Caco-2 (cell line): ENCODE measurements at regions not wholly inside any gene's neighbourhood (a gene's known extent, or its start where the extent isn't known, plus 50 kb on each side); places are given as distances from the start of the nearest gene placed in this dataset.

Experiments used
- BruUV-seq: library from RNA; stranded (reverse); fragments of 400-500 nt; replicated peaks from 2 replicates; lab custom pipeline; 2021; lab: Mats Ljungman, UMichigan
- CTCF ChIA-PET: fragments of 300-600 bp; sonication (Branson Sonifier 250); formaldehyde crosslinking; loops from one replicate; lab custom pipeline; 2022; ENCODE audit warnings: antibody characterized with exemption; lab: Charles Lee
- POLR2A ChIA-PET: fragments of 300-600 bp; sonication (Branson Sonifier 250); formaldehyde crosslinking; loops from one replicate; lab custom pipeline; 2022; ENCODE audit warnings: antibody characterized with exemption; lab: Charles Lee
- DNase-seq, 2 experiments: peaks; one replicate each; pipeline versions ENCODE4 v3.0.0 to v3.0.0-alpha.2; 2020 to 2022
- H3K27me3 ChIP-seq: replicated peaks from 2 replicates; pipeline ENCODE4 v1.6.0; 2011; ENCODE audit warnings: low read length; ENCODE audit not compliant: control insufficient read depth, insufficient read depth
- H3K36me3 ChIP-seq: 2 replicates; pipeline ENCODE4 v1.5.1; 2011; ENCODE audit warnings: low read length; ENCODE audit not compliant: control insufficient read depth, insufficient read depth
- H3K4me1 ChIP-seq: fragments of 250-450 bp; sonication (Bioruptor Pico); 2 replicates; pipeline ENCODE4 v1.5.1; 2020; ENCODE audit warnings: mild to moderate bottlenecking
- H3K4me3 ChIP-seq: 2 replicates; pipeline ENCODE4 v1.5.1; 2011; ENCODE audit warnings: low read depth, mild to moderate bottlenecking, control low read depth, low read length
- H3K9me3 ChIP-seq: fragments of 250-450 bp; sonication (Bioruptor Pico); 2 replicates; pipeline ENCODE4 v1.5.1; 2020; ENCODE audit warnings: mild to moderate bottlenecking, moderate library complexity
- H3K27ac Mint-ChIP-seq: one replicate; pipeline ENCODE4 v1.8.0; 2022; ENCODE audit warnings: mixed read lengths; ENCODE audit not compliant: unreplicated experiment
- H3K27me3 Mint-ChIP-seq: one replicate; pipeline ENCODE4 v1.8.0; 2022; ENCODE audit warnings: mixed read lengths; ENCODE audit not compliant: insufficient read depth, unreplicated experiment
- H3K36me3 Mint-ChIP-seq: one replicate; pipeline ENCODE4 v1.8.0; 2022; ENCODE audit warnings: mild to moderate bottlenecking, mixed read lengths; ENCODE audit not compliant: insufficient read depth, unreplicated experiment
- H3K4me1 Mint-ChIP-seq: one replicate; pipeline ENCODE4 v1.8.0; 2022; ENCODE audit warnings: low read depth, mixed read lengths; ENCODE audit not compliant: unreplicated experiment
- H3K4me3 Mint-ChIP-seq: one replicate; pipeline ENCODE4 v1.8.0; 2022; ENCODE audit warnings: mild to moderate bottlenecking, moderate library complexity, mixed read lengths; ENCODE audit not compliant: unreplicated experiment
- H3K9me3 Mint-ChIP-seq: one replicate; pipeline ENCODE4 v1.8.0; 2022; ENCODE audit warnings: mixed read lengths; ENCODE audit not compliant: unreplicated experiment
- intact Hi-C: fragments of 100-400 bp; cut with micrococcal nuclease; formaldehyde crosslinking; loops from one replicate; pipeline ENCODE4 v1.10.0; 2022; ENCODE audit not compliant: unreplicated experiment
- TF ChIP-seq, protein P1 (sequence below), 2 experiments: fragments of 200-600 bp in 1 of 2; IDR thresholded peaks; 1 replicate in 1 of 2; 2 replicates in 1 of 2; pipeline versions ENCODE4 v1.5.1 to v1.8.0; 2011 to 2022; ENCODE audit warnings: antibody characterized with exemption in 1 of 2, control low read depth in 1 of 2, inconsistent platforms in 1 of 2, low read depth in 1 of 2, low read length in 1 of 2, mild to moderate bottlenecking in 1 of 2, moderate library complexity in 1 of 2; ENCODE audit not compliant: insufficient read depth in 1 of 2, severe bottlenecking in 1 of 2, unreplicated experiment in 1 of 2

DNA sequence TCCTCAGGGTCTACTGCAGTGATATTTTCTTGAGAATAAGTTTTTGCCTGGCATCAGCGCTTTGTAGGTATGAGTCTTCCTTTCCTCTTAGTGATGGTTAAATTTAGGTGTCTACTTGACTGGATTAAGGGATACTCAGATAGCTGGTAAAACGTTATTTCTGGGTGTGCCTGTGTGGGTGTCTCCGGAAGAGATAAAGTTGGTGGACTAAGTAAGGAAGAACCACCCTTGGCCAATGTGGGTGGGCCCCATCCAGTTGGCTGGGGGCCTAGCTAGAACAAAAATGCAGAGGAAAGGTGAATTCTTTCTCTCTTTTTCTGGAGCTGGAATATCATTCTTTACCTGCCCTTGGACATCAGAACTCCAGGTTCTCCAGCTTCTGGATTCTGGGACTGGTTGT lies 138.8 kb downstream of the ADCYAP1R1 start:
- POLR2A ChIA-PET: no interaction called here
- H3K27ac Mint-ChIP-seq: no peak overlapping the region
- CTCF ChIA-PET: interaction anchor here (0.8 kb wide), 1 partner anchor 889 kb away, joined by 3 read pairs; no protein-coding TSS in a partner anchor
- no peaks in the 10 kb centered on the region for H3K36me3 Mint-ChIP-seq
- peaks cover 6% of the 10 kb centered on the region for H3K27me3 Mint-ChIP-seq
- Histone ChIP-seq H3K9me3 (no peaks in the 10 kb centered on the region), H3K36me3 (no peaks in the 10 kb centered on the region), H3K4me1 (no peaks in the 10 kb centered on the region), H3K4me3 (no peak overlapping the region), H3K27me3 (no peaks in the 10 kb centered on the region)
- TF ChIP-seq, protein P1, sequence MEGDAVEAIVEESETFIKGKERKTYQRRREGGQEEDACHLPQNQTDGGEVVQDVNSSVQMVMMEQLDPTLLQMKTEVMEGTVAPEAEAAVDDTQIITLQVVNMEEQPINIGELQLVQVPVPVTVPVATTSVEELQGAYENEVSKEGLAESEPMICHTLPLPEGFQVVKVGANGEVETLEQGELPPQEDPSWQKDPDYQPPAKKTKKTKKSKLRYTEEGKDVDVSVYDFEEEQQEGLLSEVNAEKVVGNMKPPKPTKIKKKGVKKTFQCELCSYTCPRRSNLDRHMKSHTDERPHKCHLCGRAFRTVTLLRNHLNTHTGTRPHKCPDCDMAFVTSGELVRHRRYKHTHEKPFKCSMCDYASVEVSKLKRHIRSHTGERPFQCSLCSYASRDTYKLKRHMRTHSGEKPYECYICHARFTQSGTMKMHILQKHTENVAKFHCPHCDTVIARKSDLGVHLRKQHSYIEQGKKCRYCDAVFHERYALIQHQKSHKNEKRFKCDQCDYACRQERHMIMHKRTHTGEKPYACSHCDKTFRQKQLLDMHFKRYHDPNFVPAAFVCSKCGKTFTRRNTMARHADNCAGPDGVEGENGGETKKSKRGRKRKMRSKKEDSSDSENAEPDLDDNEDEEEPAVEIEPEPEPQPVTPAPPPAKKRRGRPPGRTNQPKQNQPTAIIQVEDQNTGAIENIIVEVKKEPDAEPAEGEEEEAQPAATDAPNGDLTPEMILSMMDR (IDR thresholded peaks at IDR 0.05; ENCODE audit: insufficient read depth in 1 of 2, low read depth in 1 of 2, low read length in 1 of 2, severe bottlenecking in 1 of 2, unreplicated experiment in 1 of 2): no peak
- intact Hi-C loops: loop anchor here (5.0 kb wide), 2 partner anchors 61 to 251 kb away; no protein-coding TSS in a partner anchor
- BruUV-seq: no TSS peak
- no peaks in the 10 kb centered on the region for H3K9me3 Mint-ChIP-seq
- DNase-seq: no peak
- H3K4me3 Mint-ChIP-seq: no peak overlapping the region
- no peaks in the 10 kb centered on the region for H3K4me1 Mint-ChIP-seq

DNA sequence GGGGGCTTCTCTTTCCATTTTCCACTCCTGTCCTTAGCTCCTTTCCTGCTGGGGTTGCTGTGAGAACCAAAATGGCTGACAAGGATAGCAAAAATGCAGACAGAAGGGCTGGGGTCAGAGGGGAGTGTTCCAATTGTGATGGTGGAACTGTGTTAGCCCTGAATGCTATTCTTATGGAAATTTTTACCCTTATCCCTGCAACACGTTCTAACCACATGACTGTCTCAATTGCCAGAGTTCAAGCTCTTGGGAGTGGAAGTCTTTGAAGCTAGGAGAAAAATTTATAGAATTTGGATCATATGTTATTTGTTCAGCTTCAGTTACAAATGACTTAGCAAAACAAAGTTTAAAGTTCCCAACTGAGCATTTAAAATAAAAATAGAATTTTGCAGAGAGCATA lies 134.1 kb downstream of the ADCYAP1R1 start:
- H3K36me3 Mint-ChIP-seq: no peaks in the 10 kb centered on the region
- peaks cover 15% of the 10 kb centered on the region for H3K27me3 Mint-ChIP-seq
- H3K4me1 Mint-ChIP-seq: no peaks in the 10 kb centered on the region
- H3K9me3 Mint-ChIP-seq: no peaks in the 10 kb centered on the region
- ChIA-PET CTCF (no interaction called here), POLR2A (no interaction called here)
- DNase-seq: no peak
- H3K27ac Mint-ChIP-seq: no peak overlapping the region
- Histone ChIP-seq H3K4me1 (no peaks in the 10 kb centered on the region), H3K36me3 (no peaks in the 10 kb centered on the region), H3K9me3 (peaks cover 3% of the 10 kb centered on the region; the same call in 1 of the 2 replicates), H3K4me3 (no peak overlapping the region), H3K27me3 (no peaks in the 10 kb centered on the region)
- BruUV-seq: no TSS peak
- TF ChIP-seq, protein P1 (IDR thresholded peaks at IDR 0.05; ENCODE audit: insufficient read depth in 1 of 2, low read depth in 1 of 2, low read length in 1 of 2, severe bottlenecking in 1 of 2, unreplicated experiment in 1 of 2): no peak
- intact Hi-C loops: no loop called here
- no peak overlapping the region for H3K4me3 Mint-ChIP-seq

DNA sequence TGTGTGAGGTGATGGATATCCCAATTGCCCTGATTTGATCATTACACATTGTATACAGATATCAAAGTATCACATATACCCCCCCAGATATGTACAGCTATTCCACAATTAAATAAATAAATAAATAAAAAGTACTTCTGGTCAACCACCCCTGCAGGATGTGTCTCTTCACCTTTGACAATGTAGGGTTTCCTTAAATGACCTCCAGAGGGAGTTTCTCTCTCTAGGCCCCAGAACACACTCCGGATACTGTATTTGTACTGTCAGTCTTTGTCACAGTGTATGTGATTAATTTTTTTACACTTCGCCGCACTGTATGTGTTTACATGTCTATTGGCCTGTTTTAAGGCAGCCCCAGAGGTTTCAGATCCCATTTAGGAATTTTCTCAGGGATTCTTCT lies 123.6 kb downstream of the ADCYAP1R1 start:
- ChIA-PET POLR2A (no interaction called here), CTCF (no interaction called here)
- DNase-seq: no peak
- Histone ChIP-seq H3K36me3 (no peaks in the 10 kb centered on the region), H3K4me1 (no peaks in the 10 kb centered on the region), H3K27me3 (no peaks in the 10 kb centered on the region), H3K4me3 (no peak overlapping the region), H3K9me3 (no peaks in the 10 kb centered on the region)
- H3K4me1 Mint-ChIP-seq: no peaks in the 10 kb centered on the region
- no peak overlapping the region for H3K4me3 Mint-ChIP-seq
- no peaks in the 10 kb centered on the region for H3K36me3 Mint-ChIP-seq
- no peak overlapping the region for H3K27ac Mint-ChIP-seq
- peaks cover 28% of the 10 kb centered on the region for H3K27me3 Mint-ChIP-seq
- BruUV-seq: no TSS peak
- TF ChIP-seq, protein P1 (IDR thresholded peaks at IDR 0.05; ENCODE audit: insufficient read depth in 1 of 2, low read depth in 1 of 2, low read length in 1 of 2, severe bottlenecking in 1 of 2, unreplicated experiment in 1 of 2): peak; percentile 40 to 56
- no peaks in the 10 kb centered on the region for H3K9me3 Mint-ChIP-seq
- intact Hi-C loops: loop anchor here (1.0 kb wide), 1 partner anchor 561 kb away; no protein-coding TSS in a partner anchor
